HEK293T (cell line): ENCODE measurements at regions not wholly inside any gene's neighbourhood (a gene's known extent, or its start where the extent isn't known, plus 50 kb on each side); places are given as distances from the start of the nearest gene placed in this dataset.

Source experiments
- CTCF ChIA-PET: fragments of 350-600 bp; formaldehyde crosslinking; extraction: SDS; loops from one replicate; lab custom pipeline; 2021; ENCODE audit warnings: antibody characterized with exemption, inconsistent platforms; lab: Yijun Ruan, JAX
- POLR2A ChIA-PET: fragments of 350-600 bp; formaldehyde crosslinking; extraction: SDS; loops from one replicate; lab custom pipeline; 2020; ENCODE audit warnings: antibody characterized with exemption, inconsistent platforms; lab: Yijun Ruan, JAX
- DNase-seq: peaks from one replicate; pipeline ENCODE4 v3.0.0; 2012; ENCODE audit warnings: mixed read lengths; ENCODE audit errors: extremely low spot score
- ARNT ChIP-seq: fragments of 450-650 bp; IDR thresholded peaks from 2 replicates; pipeline ENCODE4 v1.6.1; 2017; ENCODE audit warnings: mild to moderate bottlenecking
- BHLHE40 ChIP-seq: fragments of 450-650 bp; IDR thresholded peaks from 2 replicates; pipeline ENCODE4 v1.6.1; 2016; ENCODE audit warnings: mild to moderate bottlenecking, moderate library complexity, borderline replicate concordance
- CTBP1 ChIP-seq: fragments of 450-650 bp; IDR thresholded peaks from 2 replicates; pipeline ENCODE4 v1.6.1; 2016; ENCODE audit warnings: borderline replicate concordance
- ELF4 ChIP-seq: fragments of 450-650 bp; IDR thresholded peaks from 2 replicates; pipeline ENCODE4 v1.6.1; 2017; ENCODE audit warnings: antibody characterized with exemption
- FOXA1 ChIP-seq: fragments of 450-650 bp; IDR thresholded peaks from 2 replicates; pipeline ENCODE4 v1.6.1; 2016; ENCODE audit warnings: mild to moderate bottlenecking
- FOXK2 ChIP-seq: fragments of 450-650 bp; IDR thresholded peaks from 2 replicates; pipeline ENCODE4 v1.6.1; 2016; ENCODE audit warnings: mild to moderate bottlenecking
- FOXM1 ChIP-seq: fragments of 450-650 bp; IDR thresholded peaks from 2 replicates; pipeline ENCODE4 v1.6.1; 2017; ENCODE audit warnings: mild to moderate bottlenecking, borderline replicate concordance
- HDGF ChIP-seq: fragments of 450-650 bp; IDR thresholded peaks from 2 replicates; pipeline ENCODE4 v1.6.1; 2017; ENCODE audit warnings: antibody characterized with exemption, borderline replicate concordance
- L3MBTL2 ChIP-seq: fragments of 450-650 bp; conservative IDR thresholded peaks from 2 replicates; pipeline ENCODE4 v1.6.1; 2016; ENCODE audit warnings: mild to moderate bottlenecking
- LEF1 ChIP-seq: fragments of 450-650 bp; IDR thresholded peaks from 2 replicates; pipeline ENCODE4 v1.6.1; 2017; ENCODE audit warnings: mild to moderate bottlenecking, borderline replicate concordance
- NFRKB ChIP-seq: fragments of 450-650 bp; IDR thresholded peaks from 2 replicates; pipeline ENCODE4 v1.6.1; 2016; ENCODE audit warnings: mild to moderate bottlenecking, moderate library complexity
- PKNOX1 ChIP-seq: fragments of 450-650 bp; IDR thresholded peaks from 2 replicates; pipeline ENCODE4 v1.6.1; 2016
- SP1 ChIP-seq: fragments of 450-650 bp; IDR thresholded peaks from 2 replicates; pipeline ENCODE4 v1.6.1; 2017
- SUZ12 ChIP-seq: fragments of 450-650 bp; IDR thresholded peaks from 2 replicates; pipeline ENCODE4 v1.6.1; 2016; ENCODE audit warnings: mild to moderate bottlenecking
- TARDBP ChIP-seq: fragments of 450-650 bp; IDR thresholded peaks from 2 replicates; pipeline ENCODE4 v1.6.1; 2016
- ZNF384 ChIP-seq: fragments of 450-650 bp; IDR thresholded peaks from 2 replicates; pipeline ENCODE4 v1.6.1; 2016

- no peak for DNase-seq
- ChIA-PET CTCF (no interaction called here), POLR2A (no interaction called here)
- no peak for TF ChIP-seq PKNOX1
- TF ChIP-seq SP1: no peak
- no peak for TF ChIP-seq ARNT
- TF ChIP-seq NFRKB: no peak
- TF ChIP-seq FOXA1: no peak
- no peak for TF ChIP-seq LEF1
- TF ChIP-seq SUZ12: no peak
- no peak for TF ChIP-seq CTBP1
- TF ChIP-seq TARDBP: no peak
- no peak for TF ChIP-seq L3MBTL2
- TF ChIP-seq ZNF384: no peak
- TF ChIP-seq HDGF: no peak
- TF ChIP-seq FOXM1: no peak
- TF ChIP-seq FOXK2: no peak
- no peak for TF ChIP-seq BHLHE40
- TF ChIP-seq ELF4: no peak
Measured at GRCh38 chr5:67515762-67516161, 319.2 kb upstream of the CD180 start.

GRCh38 chr5:67515020-67515689 lies 318.6 kb upstream of the CD180 start:
- no peak for DNase-seq
- CTCF ChIA-PET: no interaction called here
- no peak for TF ChIP-seq LEF1
- TF ChIP-seq HDGF: no peak
- no peak for TF ChIP-seq SUZ12
- no peak for TF ChIP-seq SP1
- no peak for TF ChIP-seq PKNOX1
- no peak for TF ChIP-seq ZNF384
- TF ChIP-seq L3MBTL2: no peak
- POLR2A ChIA-PET: no interaction called here

- no peak for TF ChIP-seq NFRKB
- TF ChIP-seq PKNOX1: no peak
- TF ChIP-seq L3MBTL2: no peak
- TF ChIP-seq TARDBP: no peak
- TF ChIP-seq FOXK2: no peak
- no peak for TF ChIP-seq FOXA1
- TF ChIP-seq ZNF384: no peak
- TF ChIP-seq CTBP1: no peak
- TF ChIP-seq LEF1: no peak
- TF ChIP-seq FOXM1: no peak
- TF ChIP-seq SP1: no peak
- POLR2A ChIA-PET: no interaction called here
- CTCF ChIA-PET: no interaction called here
- no peak for DNase-seq
Measured at GRCh38 chr5:67512758-67513157, 316.2 kb upstream of the CD180 start.

- ChIA-PET POLR2A (no interaction called here), CTCF (no interaction called here)
- no peak for DNase-seq
- TF ChIP-seq BHLHE40 (no peak), ZNF384 (no peak), PKNOX1 (no peak), FOXM1 (no peak), HDGF (no peak), SUZ12 (no peak)
Measured at GRCh38 chr5:67511911-67512310, 315.3 kb upstream of the CD180 start.

GRCh38 chr5:67510204-67510603 lies 313.6 kb upstream of the CD180 start:
- CTCF ChIA-PET: no interaction called here
- DNase-seq: no peak
- POLR2A ChIA-PET: no interaction called here
- TF ChIP-seq FOXK2 (no peak), NFRKB (no peak), BHLHE40 (no peak), SP1 (no peak), TARDBP (no peak), L3MBTL2 (no peak), PKNOX1 (no peak), FOXA1 (no peak), HDGF (no peak), SUZ12 (no peak), ARNT (no peak), CTBP1 (no peak)
